ENCODE measurements at regions not wholly inside any gene's neighbourhood (a gene's known extent, or its start where the extent isn't known, plus 50 kb on each side); places are given as distances from the start of the nearest gene placed in this dataset.

DNA sequence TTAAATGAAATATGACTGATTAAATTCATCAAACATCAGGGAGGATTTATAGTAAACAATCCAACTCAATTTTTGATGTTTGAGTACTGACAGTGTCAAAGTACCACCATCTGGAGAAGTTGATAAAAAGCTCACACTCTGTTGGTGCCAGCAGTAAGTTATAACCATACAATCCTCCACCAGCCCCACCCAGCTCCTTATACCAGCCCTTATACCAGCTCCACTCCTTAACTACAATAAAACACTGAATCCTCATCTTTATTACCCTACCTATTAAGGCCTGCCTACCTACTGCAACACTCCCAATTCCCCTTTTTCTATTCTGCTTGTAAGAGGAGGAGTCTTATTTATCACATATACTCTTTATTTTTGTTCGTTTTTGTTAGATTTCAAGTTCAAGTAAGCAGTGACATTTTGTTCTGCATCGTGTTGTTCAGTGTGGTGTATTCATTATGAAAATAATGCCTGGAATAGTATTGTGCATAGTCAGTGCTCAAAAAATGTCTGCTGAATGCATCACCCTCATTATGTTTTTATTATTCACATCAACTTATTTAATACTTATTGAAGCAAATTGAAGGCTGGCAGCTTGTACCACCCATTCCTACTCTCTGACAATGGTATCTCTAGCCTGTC, 954.7 kb upstream of the ADGRB3 start:
- ChIA-PET CTCF (no interaction called here), POLR2A (ENCODE audit: low non-redundant PET) (no interaction called here)
- TF ChIP-seq, protein P1, sequence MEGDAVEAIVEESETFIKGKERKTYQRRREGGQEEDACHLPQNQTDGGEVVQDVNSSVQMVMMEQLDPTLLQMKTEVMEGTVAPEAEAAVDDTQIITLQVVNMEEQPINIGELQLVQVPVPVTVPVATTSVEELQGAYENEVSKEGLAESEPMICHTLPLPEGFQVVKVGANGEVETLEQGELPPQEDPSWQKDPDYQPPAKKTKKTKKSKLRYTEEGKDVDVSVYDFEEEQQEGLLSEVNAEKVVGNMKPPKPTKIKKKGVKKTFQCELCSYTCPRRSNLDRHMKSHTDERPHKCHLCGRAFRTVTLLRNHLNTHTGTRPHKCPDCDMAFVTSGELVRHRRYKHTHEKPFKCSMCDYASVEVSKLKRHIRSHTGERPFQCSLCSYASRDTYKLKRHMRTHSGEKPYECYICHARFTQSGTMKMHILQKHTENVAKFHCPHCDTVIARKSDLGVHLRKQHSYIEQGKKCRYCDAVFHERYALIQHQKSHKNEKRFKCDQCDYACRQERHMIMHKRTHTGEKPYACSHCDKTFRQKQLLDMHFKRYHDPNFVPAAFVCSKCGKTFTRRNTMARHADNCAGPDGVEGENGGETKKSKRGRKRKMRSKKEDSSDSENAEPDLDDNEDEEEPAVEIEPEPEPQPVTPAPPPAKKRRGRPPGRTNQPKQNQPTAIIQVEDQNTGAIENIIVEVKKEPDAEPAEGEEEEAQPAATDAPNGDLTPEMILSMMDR (conservative IDR thresholded peaks at IDR 0.05; ENCODE audit: low read depth, low read length): no peak
- no peak for TF ChIP-seq EZH2 (IDR thresholded peaks at IDR 0.05; ENCODE audit: borderline replicate concordance, low read depth, low read length, poor library complexity, severe bottlenecking)
- no TSS peak for BruUV-seq (replicated peaks)
- Histone ChIP-seq H3K9me3 (ENCODE audit: low read depth, low read length, poor library complexity, severe bottlenecking) (no peaks in the 10 kb centered on the region), H3K36me3 (ENCODE audit: insufficient read depth, low read length, poor library complexity, severe bottlenecking) (no peaks in the 10 kb centered on the region), H3K4me3 (ENCODE audit: low read depth, low read length, poor library complexity, severe bottlenecking) (no peak overlapping the region), H3K27ac (ENCODE audit: low read depth, low read length, poor library complexity, severe bottlenecking) (no peak overlapping the region), H3K4me1 (ENCODE audit: insufficient read depth, low read length, poor library complexity, severe bottlenecking) (no peaks in the 10 kb centered on the region), H3K27me3 (replicated peaks; ENCODE audit: insufficient read depth, low read depth, low read length, poor library complexity) (no peaks in the 10 kb centered on the region)
- no peak for DNase-seq (ENCODE audit: low spot score)
- intact Hi-C loops (cut with micrococcal nuclease; ENCODE audit: unreplicated experiment): no loop called here

GRCh38 chr6:67679566-67680296, 955.4 kb upstream of the ADGRB3 start:
- BruUV-seq (replicated peaks): no TSS peak
- TF ChIP-seq, protein P1 (conservative IDR thresholded peaks at IDR 0.05; ENCODE audit: low read depth, low read length): no peak
- no peak for TF ChIP-seq EZH2 (IDR thresholded peaks at IDR 0.05; ENCODE audit: borderline replicate concordance, low read depth, low read length, poor library complexity, severe bottlenecking)
- no peaks in the 10 kb centered on the region for H3K4me1 ChIP-seq (ENCODE audit: insufficient read depth, low read length, poor library complexity, severe bottlenecking)
- no peak overlapping the region for H3K27ac ChIP-seq (ENCODE audit: low read depth, low read length, poor library complexity, severe bottlenecking)
- H3K36me3 ChIP-seq (ENCODE audit: insufficient read depth, low read length, poor library complexity, severe bottlenecking): no peaks in the 10 kb centered on the region
- DNase-seq (ENCODE audit: low spot score): no peak
- H3K4me3 ChIP-seq (ENCODE audit: low read depth, low read length, poor library complexity, severe bottlenecking): no peak overlapping the region
- CTCF ChIA-PET: no interaction called here
- H3K27me3 ChIP-seq (replicated peaks; ENCODE audit: insufficient read depth, low read depth, low read length, poor library complexity): no peaks in the 10 kb centered on the region
- no peaks in the 10 kb centered on the region for H3K9me3 ChIP-seq (ENCODE audit: low read depth, low read length, poor library complexity, severe bottlenecking)
- intact Hi-C loops (cut with micrococcal nuclease; ENCODE audit: unreplicated experiment): no loop called here
- POLR2A ChIA-PET (ENCODE audit: low non-redundant PET): no interaction called here

DNA sequence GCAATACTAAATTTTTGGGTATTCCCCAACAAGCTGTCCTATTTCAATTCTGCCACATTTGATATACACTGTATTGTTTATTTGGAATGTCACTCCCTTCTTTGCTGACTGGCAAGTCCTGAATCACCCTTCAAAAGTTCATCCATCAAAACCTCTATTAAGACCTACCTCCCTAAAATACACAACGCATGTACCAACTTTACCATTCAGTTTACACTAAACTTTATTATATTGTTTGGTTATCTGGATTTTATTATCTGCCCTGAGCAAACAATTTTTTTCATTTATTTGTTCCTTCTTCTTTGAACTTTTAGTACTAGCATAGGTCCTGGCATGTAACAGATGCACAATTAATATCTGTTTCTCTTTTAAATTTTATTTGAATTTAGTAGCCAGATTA, 958.2 kb upstream of the ADGRB3 start:
- BruUV-seq (replicated peaks): no TSS peak
- no peak overlapping the region for H3K27ac ChIP-seq (ENCODE audit: low read depth, low read length, poor library complexity, severe bottlenecking)
- CTCF ChIA-PET: no interaction called here
- no peak for DNase-seq (ENCODE audit: low spot score)
- no peaks in the 10 kb centered on the region for H3K4me1 ChIP-seq (ENCODE audit: insufficient read depth, low read length, poor library complexity, severe bottlenecking)
- POLR2A ChIA-PET (ENCODE audit: low non-redundant PET): no interaction called here
- peaks cover 13% of the 10 kb centered on the region for H3K9me3 ChIP-seq (ENCODE audit: low read depth, low read length, poor library complexity, severe bottlenecking)
- H3K4me3 ChIP-seq (ENCODE audit: low read depth, low read length, poor library complexity, severe bottlenecking): no peak overlapping the region
- no peaks in the 10 kb centered on the region for H3K27me3 ChIP-seq (replicated peaks; ENCODE audit: insufficient read depth, low read depth, low read length, poor library complexity)
- TF ChIP-seq, protein P1 (conservative IDR thresholded peaks at IDR 0.05; ENCODE audit: low read depth, low read length): no peak
- no peak for TF ChIP-seq EZH2 (IDR thresholded peaks at IDR 0.05; ENCODE audit: borderline replicate concordance, low read depth, low read length, poor library complexity, severe bottlenecking)
- intact Hi-C loops (cut with micrococcal nuclease; ENCODE audit: unreplicated experiment): no loop called here
- no peaks in the 10 kb centered on the region for H3K36me3 ChIP-seq (ENCODE audit: insufficient read depth, low read length, poor library complexity, severe bottlenecking)

Data from A673 (cell line).